Fibroblast of lung (primary cell): ENCODE measurements at regions not wholly inside any gene's neighbourhood (a gene's known extent, or its start where the extent isn't known, plus 50 kb on each side); places are given as distances from the start of the nearest gene placed in this dataset.

Experiments used
- CTCF ChIP-seq, 2 donors: IDR thresholded peaks in 1 of 2; conservative IDR thresholded peaks in 1 of 2; 1 replicate in 1 of 2; 2 replicates in 1 of 2; pipeline ENCODE4 v1.5.1; 2011 to 2012; ENCODE audit warnings: low read length in 2 of 2, control low read depth in 1 of 2, inconsistent platforms in 1 of 2, low read depth in 1 of 2, mild to moderate bottlenecking in 1 of 2
- EZH2 ChIP-seq: IDR thresholded peaks from 2 replicates; pipeline ENCODE4 v1.5.1; 2012; ENCODE audit warnings: low read length, control low read depth, mild to moderate bottlenecking; ENCODE audit errors: missing control alignments

- TF ChIP-seq CTCF (conservative IDR thresholded peaks at IDR 0.05 in 1 of 2, IDR thresholded peaks at IDR 0.05 in 1 of 2; ENCODE audit: low read depth in 1 of 2, low read length in 2 of 2), result no peak
- TF ChIP-seq EZH2, result no peak
Observed at GRCh38 chr21:28332796-28333195, 659.9 kb downstream of the LTN1 start.
